Type B pancreatic cell (in vitro differentiated cells): ENCODE measurements at regions not wholly inside any gene's neighbourhood (a gene's known extent, or its start where the extent isn't known, plus 50 kb on each side); places are given as distances from the start of the nearest gene placed in this dataset.

Experiments used
- DNase-seq: peaks from one replicate; pipeline ENCODE4 v3.0.0; 2021; ENCODE audit warnings: mixed read lengths; ENCODE audit not compliant: unreplicated experiment; ENCODE audit errors: extremely low spot score
- H3K27ac Mint-ChIP-seq: 2 replicates; pipeline ENCODE4 v1.8.0; 2021; ENCODE audit warnings: mild to moderate bottlenecking, mixed read lengths
- H3K27me3 Mint-ChIP-seq: 2 replicates; pipeline ENCODE4 v1.8.0; 2021; ENCODE audit warnings: mixed read lengths
- H3K36me3 Mint-ChIP-seq: 2 replicates; pipeline ENCODE4 v1.8.0; 2021; ENCODE audit warnings: mixed read lengths
- H3K4me1 Mint-ChIP-seq: one replicate; pipeline ENCODE4 v1.8.0; 2021; ENCODE audit warnings: mixed read lengths; ENCODE audit not compliant: unreplicated experiment
- H3K4me3 Mint-ChIP-seq: 2 replicates; pipeline ENCODE4 v1.8.0; 2021; ENCODE audit warnings: mild to moderate bottlenecking, mixed read lengths
- H3K9me3 Mint-ChIP-seq: 2 replicates; pipeline ENCODE4 v1.8.0; 2021; ENCODE audit warnings: mixed read lengths
- CTCF ChIP-seq: fragments of 200-600 bp; sonication (generic); conservative IDR thresholded peaks from 2 replicates; pipeline ENCODE4 v1.5.0; 2021; ENCODE audit warnings: antibody characterized with exemption, mild to moderate bottlenecking

- Mint-ChIP-seq H3K9me3 (peaks cover 3% of the 10 kb centered on the region), H3K27ac (no peak overlapping the region), H3K4me1 (peaks cover 20% of the 10 kb centered on the region), H3K27me3 (peaks cover 3% of the 10 kb centered on the region), H3K4me3 (no peak overlapping the region), H3K36me3 (no peaks in the 10 kb centered on the region)
- TF ChIP-seq CTCF = no peak
- no peak for DNase-seq
These were observed 94.0 kb upstream of the DDIT4L start for GRCh38 chr4:100284129-100284880.

- DNase-seq = no peak
- no peak overlapping the region for H3K4me3 Mint-ChIP-seq
- no peak for TF ChIP-seq CTCF
- H3K9me3 Mint-ChIP-seq = peaks cover 3% of the 10 kb centered on the region
- H3K36me3 Mint-ChIP-seq = no peaks in the 10 kb centered on the region
- H3K4me1 Mint-ChIP-seq = peaks cover 10% of the 10 kb centered on the region
- H3K27ac Mint-ChIP-seq = no peak overlapping the region
- peaks cover 3% of the 10 kb centered on the region for H3K27me3 Mint-ChIP-seq
These were observed 90.5 kb upstream of the DDIT4L start for GRCh38 chr4:100280807-100281206.

- H3K9me3 Mint-ChIP-seq = peaks cover 3% of the 10 kb centered on the region
- H3K4me1 Mint-ChIP-seq = peaks cover 4% of the 10 kb centered on the region
- TF ChIP-seq CTCF = no peak
- H3K27ac Mint-ChIP-seq = no peak overlapping the region
- no peak overlapping the region for H3K4me3 Mint-ChIP-seq
- H3K36me3 Mint-ChIP-seq = no peaks in the 10 kb centered on the region
- DNase-seq = no peak
- H3K27me3 Mint-ChIP-seq = peaks cover 3% of the 10 kb centered on the region
These were observed 88.3 kb upstream of the DDIT4L start for GRCh38 chr4:100278567-100278966.

- Mint-ChIP-seq H3K27ac (no peak overlapping the region), H3K4me1 (no peaks in the 10 kb centered on the region), H3K36me3 (no peaks in the 10 kb centered on the region), H3K9me3 (no peaks in the 10 kb centered on the region), H3K4me3 (no peak overlapping the region), H3K27me3 (peaks cover 3% of the 10 kb centered on the region)
- DNase-seq = no peak
- TF ChIP-seq CTCF = no peak
These were observed 79.2 kb upstream of the DDIT4L start for GRCh38 chr4:100269446-100269845.

- Mint-ChIP-seq H3K27me3 (peaks cover 3% of the 10 kb centered on the region), H3K36me3 (no peaks in the 10 kb centered on the region), H3K4me3 (no peak overlapping the region), H3K27ac (no peak overlapping the region), H3K4me1 (no peaks in the 10 kb centered on the region), H3K9me3 (no peaks in the 10 kb centered on the region)
- no peak for TF ChIP-seq CTCF
- no peak for DNase-seq
These were observed 78.5 kb upstream of the DDIT4L start for GRCh38 chr4:100268789-100269188.
